Testis (tissue), 2 donors: ENCODE measurements at regions not wholly inside any gene's neighbourhood (a gene's known extent, or its start where the extent isn't known, plus 50 kb on each side); places are given as distances from the start of the nearest gene placed in this dataset.

ENCODE experiments used
- CTCF ChIP-seq, 3 experiments: fragments of 450-650 bp in 2 of 3; fragments of 200-600 bp in 1 of 3; sonication (generic) in 1 of 3; IDR thresholded peaks; one replicate each; pipeline ENCODE4 v1.5.1; 2016 to 2019; ENCODE audit warnings: antibody characterized with exemption in 3 of 3, mild to moderate bottlenecking in 2 of 3, moderate library complexity in 1 of 3
- POLR2A ChIP-seq: fragments of 450-650 bp; IDR thresholded peaks from one replicate; pipeline ENCODE4 v1.6.1; 2017; ENCODE audit warnings: antibody characterized with exemption, mild to moderate bottlenecking, moderate library complexity

- TF ChIP-seq CTCF (IDR thresholded peaks at IDR 0.05) (no peak), POLR2A (no peak)
Measured at GRCh38 chr12:65675141-65675621, 149.1 kb upstream of the HMGA2 start.
